Right lobe of liver (tissue), 4 donors: ENCODE measurements at regions not wholly inside any gene's neighbourhood (a gene's known extent, or its start where the extent isn't known, plus 50 kb on each side); places are given as distances from the start of the nearest gene placed in this dataset.

Experiments used
- POLR2A ChIP-seq: fragments of 450-650 bp; IDR thresholded peaks from one replicate; pipeline ENCODE4 v1.6.1; 2017; ENCODE audit warnings: antibody characterized with exemption, mild to moderate bottlenecking
- TF ChIP-seq, protein P1 (sequence below), 4 donors: fragments of 200-600 bp in 3 of 4; fragments of 450-650 bp in 1 of 4; IDR thresholded peaks; one replicate each; pipeline versions ENCODE4 v1.5.1 to v1.8.0; 2016 to 2022; ENCODE audit warnings: antibody characterized with exemption in 4 of 4, mild to moderate bottlenecking in 2 of 4
- donor health status: DM: no; HTN: no; CAD: no.
- donor health status: DM: no; HTN: no; CAD: no.
- donor health status: DM: no; HTN: yes; CAD: no.

DNA sequence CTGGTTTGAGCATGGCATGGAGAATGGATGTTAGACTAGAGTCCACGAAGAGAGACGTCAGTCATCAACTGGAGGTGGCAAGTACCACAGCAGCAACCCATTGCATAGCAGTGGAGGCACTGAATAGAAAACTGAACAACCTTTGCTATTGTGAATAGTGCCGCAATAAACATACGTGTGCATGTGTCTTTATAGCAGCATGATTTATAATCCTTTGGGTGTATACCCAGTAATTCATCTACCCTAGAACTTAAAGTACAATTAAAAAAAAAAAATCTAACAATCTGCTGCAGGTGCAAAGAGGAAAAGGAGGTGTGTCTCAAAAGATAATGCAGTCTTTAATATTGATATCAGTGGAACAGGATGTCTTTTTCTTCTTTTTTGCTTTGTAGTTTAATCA lies 443.4 kb upstream of the ISX start:
- TF ChIP-seq, protein P1, sequence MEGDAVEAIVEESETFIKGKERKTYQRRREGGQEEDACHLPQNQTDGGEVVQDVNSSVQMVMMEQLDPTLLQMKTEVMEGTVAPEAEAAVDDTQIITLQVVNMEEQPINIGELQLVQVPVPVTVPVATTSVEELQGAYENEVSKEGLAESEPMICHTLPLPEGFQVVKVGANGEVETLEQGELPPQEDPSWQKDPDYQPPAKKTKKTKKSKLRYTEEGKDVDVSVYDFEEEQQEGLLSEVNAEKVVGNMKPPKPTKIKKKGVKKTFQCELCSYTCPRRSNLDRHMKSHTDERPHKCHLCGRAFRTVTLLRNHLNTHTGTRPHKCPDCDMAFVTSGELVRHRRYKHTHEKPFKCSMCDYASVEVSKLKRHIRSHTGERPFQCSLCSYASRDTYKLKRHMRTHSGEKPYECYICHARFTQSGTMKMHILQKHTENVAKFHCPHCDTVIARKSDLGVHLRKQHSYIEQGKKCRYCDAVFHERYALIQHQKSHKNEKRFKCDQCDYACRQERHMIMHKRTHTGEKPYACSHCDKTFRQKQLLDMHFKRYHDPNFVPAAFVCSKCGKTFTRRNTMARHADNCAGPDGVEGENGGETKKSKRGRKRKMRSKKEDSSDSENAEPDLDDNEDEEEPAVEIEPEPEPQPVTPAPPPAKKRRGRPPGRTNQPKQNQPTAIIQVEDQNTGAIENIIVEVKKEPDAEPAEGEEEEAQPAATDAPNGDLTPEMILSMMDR (IDR thresholded peaks at IDR 0.05), result no peak
- TF ChIP-seq POLR2A, result no peak
